Activated naive CD4-positive, alpha-beta T cell treated with anti-CD3 and anti-CD28 coated beads, Interleukin-2, amount 50 U/mL, for 72 hours (primary cell): ENCODE measurements at regions not wholly inside any gene's neighbourhood (a gene's known extent, or its start where the extent isn't known, plus 50 kb on each side); places are given as distances from the start of the nearest gene placed in this dataset.

Source experiments
- ATAC-seq, 2 donors: fragments of 150-1000 bp; cut with Tn5 transposase; 2 replicates each; pipeline ENCODE4 v1.10.0; 2021; ENCODE audit warnings: mild to moderate bottlenecking in 2 of 2, moderate library complexity in 2 of 2
- DNase-seq, 2 donors: peaks; one replicate each; pipeline ENCODE4 v3.0.0; 2021 to 2022; ENCODE audit warnings: low spot score in 2 of 2
- H3K27ac Mint-ChIP-seq, 2 donors: one replicate each; pipeline ENCODE4 v1.8.0; 2022; ENCODE audit warnings: mild to moderate bottlenecking in 2 of 2, mixed read lengths in 2 of 2
- H3K36me3 Mint-ChIP-seq, 2 donors: one replicate each; pipeline ENCODE4 v1.8.0; 2022; ENCODE audit warnings: mixed read lengths in 2 of 2
- H3K9me3 Mint-ChIP-seq, 2 donors: one replicate each; pipeline ENCODE4 v1.8.0; 2022; ENCODE audit warnings: mixed read lengths in 2 of 2

GRCh38 chr12:112734859-112735695 is 56.5 kb upstream of the RPH3A start:
- H3K9me3 Mint-ChIP-seq, result no peaks in the 10 kb centered on the region
- H3K27ac Mint-ChIP-seq, result no peak overlapping the region
- DNase-seq (no peak), ATAC-seq (no peak)
- no peaks in the 10 kb centered on the region for H3K36me3 Mint-ChIP-seq

- H3K9me3 Mint-ChIP-seq, result no peaks in the 10 kb centered on the region
- no peaks in the 10 kb centered on the region for H3K36me3 Mint-ChIP-seq
- no peak overlapping the region for H3K27ac Mint-ChIP-seq
- ATAC-seq (no peak), DNase-seq (no peak)
Measured at GRCh38 chr12:112738531-112738930, 53.0 kb upstream of the RPH3A start.

GRCh38 chr12:112740387-112740934 is 51.1 kb upstream of the RPH3A start:
- ATAC-seq, result no peak
- Mint-ChIP-seq H3K36me3 (no peaks in the 10 kb centered on the region), H3K9me3 (no peaks in the 10 kb centered on the region), H3K27ac (no peak overlapping the region)
- DNase-seq, result no peak

GRCh38 chr12:112741106-112741505 is 50.4 kb upstream of the RPH3A start:
- H3K36me3 Mint-ChIP-seq, result no peaks in the 10 kb centered on the region
- no peak for ATAC-seq
- H3K27ac Mint-ChIP-seq, result no peak overlapping the region
- no peaks in the 10 kb centered on the region for H3K9me3 Mint-ChIP-seq
- no peak for DNase-seq
